ENCODE measurements at regions not wholly inside any gene's neighbourhood (a gene's known extent, or its start where the extent isn't known, plus 50 kb on each side); places are given as distances from the start of the nearest gene placed in this dataset.
"Not testable (repeated sequence)": the region's sequence is repeated elsewhere in the genome, so short reads cannot be mapped to it uniquely, and the experiment has no call there.

DNA sequence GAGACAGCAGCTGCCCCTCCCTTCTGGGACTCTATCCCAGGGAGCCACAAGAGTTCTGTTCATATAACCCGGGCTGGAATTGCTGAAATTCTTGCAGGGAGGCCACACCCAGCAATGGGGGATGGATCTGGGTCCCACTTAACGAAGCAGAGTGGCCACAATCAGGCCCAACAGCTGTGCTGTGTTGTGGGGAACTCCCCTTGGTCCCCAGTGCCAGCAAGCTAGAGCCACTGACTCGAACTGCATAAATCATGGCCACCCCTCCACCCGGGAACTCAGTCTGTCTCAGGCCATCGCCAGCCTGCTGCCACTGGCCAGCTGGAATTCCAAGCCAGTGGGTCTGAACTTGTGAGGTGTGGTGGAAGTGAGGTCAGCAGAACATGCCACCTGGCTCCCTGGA lies 111.1 kb downstream of the KLF8 start:
- Histone ChIP-seq H3K36me3 (no peaks in the 10 kb centered on the region), H3K4me3 (no peak overlapping the region), H3K4me1 (no peaks in the 10 kb centered on the region), H3K27ac (no peak overlapping the region), H3K9me3 (peaks cover 0 to 9% (median 5%) of the 10 kb centered on the region in 3 donors), H3K27me3 (no peaks in the 10 kb centered on the region)
- no peak for TF ChIP-seq CTCF (IDR thresholded peaks at IDR 0.05)
- intact Hi-C loops (cut with DNase I; ENCODE audit: low total_unique reads): no loop called here
- no peak for DNase-seq

GRCh38 chrX:56343664-56344063 lies 111.5 kb downstream of the KLF8 start:
- TF ChIP-seq CTCF (IDR thresholded peaks at IDR 0.05): no peak

DNA sequence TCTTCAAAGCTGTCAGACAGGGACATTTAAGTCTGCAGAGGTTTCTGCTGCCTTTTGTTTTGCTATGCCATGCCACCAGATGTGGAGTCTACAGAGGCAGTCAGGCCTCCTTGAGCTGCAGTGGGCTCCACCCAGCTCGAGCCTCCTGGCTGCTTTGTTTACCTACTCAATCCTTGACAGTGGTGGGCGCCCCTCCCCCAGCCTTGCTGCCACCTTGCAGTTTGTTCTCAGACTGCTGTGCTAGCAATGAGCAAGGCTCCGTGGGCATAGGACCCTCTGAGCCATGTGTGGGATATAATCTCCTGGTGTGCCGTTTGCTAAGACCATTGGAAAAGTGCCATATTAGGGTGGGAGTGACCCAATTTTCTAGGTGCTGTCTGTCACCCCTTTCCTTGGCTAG lies 126.0 kb downstream of the KLF8 start:
- H3K4me1 ChIP-seq; intact Hi-C loops (cut with DNase I; ENCODE audit: low total_unique reads); H3K27ac ChIP-seq; H3K36me3 ChIP-seq; H3K4me3 ChIP-seq; H3K27me3 ChIP-seq; DNase-seq: not testable (repeated sequence)
- H3K9me3 ChIP-seq: peaks cover 0 to 21% (median 4%) of the 10 kb centered on the region in 3 donors

More at GRCh38 chrX:56343664-56344063, 111.5 kb downstream of the KLF8 start:
- DNase-seq: no peak
- H3K4me1 ChIP-seq: no peaks in the 10 kb centered on the region
- intact Hi-C loops (cut with DNase I; ENCODE audit: low total_unique reads): no loop called here
- no peaks in the 10 kb centered on the region for H3K36me3 ChIP-seq
- H3K9me3 ChIP-seq: peaks cover 0 to 9% (median 9%) of the 10 kb centered on the region in 3 donors
- no peak overlapping the region for H3K27ac ChIP-seq
- H3K27me3 ChIP-seq: no peaks in the 10 kb centered on the region
- no peak overlapping the region for H3K4me3 ChIP-seq

GRCh38 chrX:56365171-56365570 lies 133.0 kb downstream of the KLF8 start:
- not testable (repeated sequence) for H3K9me3 ChIP-seq, H3K27me3 ChIP-seq, H3K36me3 ChIP-seq, H3K4me1 ChIP-seq, DNase-seq, H3K4me3 ChIP-seq, H3K27ac ChIP-seq
- intact Hi-C loops (cut with DNase I; ENCODE audit: low total_unique reads): loop anchor here (10.0 kb wide), 1 partner anchor 280 kb away; no protein-coding TSS in a partner anchor

- no peak for DNase-seq
Observed at GRCh38 chrX:56366901-56367300, 134.7 kb downstream of the KLF8 start.

DNA sequence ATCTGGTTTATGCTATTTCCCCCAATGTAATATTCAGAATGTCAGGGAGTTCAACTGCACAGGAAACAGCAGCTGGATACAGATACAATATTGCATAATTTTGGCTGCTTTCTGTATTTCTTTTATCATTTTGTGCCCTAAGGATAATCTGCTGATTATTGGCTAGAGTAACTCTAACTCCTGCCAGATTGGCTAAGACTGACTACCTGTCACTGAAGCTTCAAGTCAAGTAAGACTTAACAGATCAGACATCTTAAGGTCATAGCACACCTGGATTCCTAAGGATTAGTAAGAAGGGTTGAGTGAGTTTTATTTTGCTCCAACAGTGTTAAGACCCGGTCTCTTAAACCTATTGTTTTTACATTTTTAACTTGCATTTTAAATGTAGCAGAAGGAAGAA lies 136.8 kb downstream of the KLF8 start:
- no peak for DNase-seq
- H3K9me3 ChIP-seq: peaks cover 0 to 2% (median 0%) of the 10 kb centered on the region in 3 donors
- TF ChIP-seq CTCF (IDR thresholded peaks at IDR 0.05): no peak
- H3K27me3 ChIP-seq: no peaks in the 10 kb centered on the region
- intact Hi-C loops (cut with DNase I; ENCODE audit: low total_unique reads): loop anchor here (10.0 kb wide), 1 partner anchor 276 kb away; no protein-coding TSS in a partner anchor
- H3K4me1 ChIP-seq: no peaks in the 10 kb centered on the region
- H3K4me3 ChIP-seq: no peak overlapping the region
- H3K27ac ChIP-seq: no peak overlapping the region
- H3K36me3 ChIP-seq: no peaks in the 10 kb centered on the region

More at GRCh38 chrX:56366901-56367300, 134.7 kb downstream of the KLF8 start:
- Histone ChIP-seq H3K27me3 (no peaks in the 10 kb centered on the region), H3K4me3 (no peak overlapping the region), H3K36me3 (no peaks in the 10 kb centered on the region), H3K27ac (no peak overlapping the region), H3K4me1 (no peaks in the 10 kb centered on the region), H3K9me3 (peaks cover 0 to 7% (median 0%) of the 10 kb centered on the region in 3 donors)
- TF ChIP-seq CTCF (IDR thresholded peaks at IDR 0.05): no peak
- intact Hi-C loops (cut with DNase I; ENCODE audit: low total_unique reads): loop anchor here (10.0 kb wide), 1 partner anchor 278 kb away; no protein-coding TSS in a partner anchor

DNA sequence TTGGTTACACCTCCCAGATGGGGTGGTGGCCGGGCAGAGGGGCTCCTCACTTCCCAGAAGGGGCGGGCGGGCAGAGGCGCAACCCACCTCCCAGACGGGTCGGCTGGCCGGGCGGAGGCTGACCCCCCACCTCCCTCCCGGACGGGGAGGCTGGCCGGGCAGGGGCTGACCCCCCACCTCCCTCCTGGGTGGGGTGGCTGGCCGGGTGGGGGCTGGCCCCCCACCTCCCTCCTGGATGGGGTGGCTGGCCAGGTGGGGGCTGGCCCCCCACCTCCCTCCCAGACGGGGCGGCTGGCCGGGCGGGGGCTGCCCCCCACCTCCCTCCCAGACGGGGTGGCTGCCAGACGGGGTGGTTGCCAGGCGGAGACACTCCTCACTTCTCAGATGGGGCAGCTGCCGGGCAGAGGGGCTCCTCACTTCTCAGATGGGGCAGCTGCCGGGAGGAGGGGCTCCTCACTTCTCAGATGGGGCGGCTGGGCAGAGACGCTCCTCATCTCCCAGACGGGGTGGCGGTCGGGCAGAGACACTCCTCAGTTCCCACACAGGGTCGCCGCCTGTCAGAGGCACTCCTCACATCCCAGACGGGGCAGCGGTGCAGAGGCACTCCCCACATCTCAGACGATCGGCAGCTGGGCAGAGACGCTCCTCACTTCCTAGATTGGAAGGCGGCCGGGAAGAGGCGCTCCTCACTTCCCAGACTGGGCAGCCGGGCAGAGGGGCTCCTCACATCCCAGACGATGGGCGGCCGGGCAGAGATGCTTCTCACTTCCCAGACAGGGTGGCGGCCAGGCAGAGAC lies 148.0 kb downstream of the KLF8 start:
- H3K27me3 ChIP-seq; intact Hi-C loops (cut with DNase I; ENCODE audit: low total_unique reads): not testable (repeated sequence)

More for the DNA sequence above, 148.0 kb downstream of the KLF8 start:
- H3K4me3 ChIP-seq, H3K27ac ChIP-seq, H3K4me1 ChIP-seq, H3K36me3 ChIP-seq, DNase-seq, H3K9me3 ChIP-seq: not testable (repeated sequence)
